HG03196 (cell line): ENCODE measurements at regions not wholly inside any gene's neighbourhood (a gene's known extent, or its start where the extent isn't known, plus 50 kb on each side); places are given as distances from the start of the nearest gene placed in this dataset.
"Not testable (repeated sequence)": the region's sequence is repeated elsewhere in the genome, so short reads cannot be mapped to it uniquely, and the experiment has no call there.

Experiments used
- ATAC-seq: cut with Tn5 transposase; IDR thresholded peaks from one replicate; pipeline ENCODE4 v1.9.1; 2021; ENCODE audit not compliant: unreplicated experiment

DNA sequence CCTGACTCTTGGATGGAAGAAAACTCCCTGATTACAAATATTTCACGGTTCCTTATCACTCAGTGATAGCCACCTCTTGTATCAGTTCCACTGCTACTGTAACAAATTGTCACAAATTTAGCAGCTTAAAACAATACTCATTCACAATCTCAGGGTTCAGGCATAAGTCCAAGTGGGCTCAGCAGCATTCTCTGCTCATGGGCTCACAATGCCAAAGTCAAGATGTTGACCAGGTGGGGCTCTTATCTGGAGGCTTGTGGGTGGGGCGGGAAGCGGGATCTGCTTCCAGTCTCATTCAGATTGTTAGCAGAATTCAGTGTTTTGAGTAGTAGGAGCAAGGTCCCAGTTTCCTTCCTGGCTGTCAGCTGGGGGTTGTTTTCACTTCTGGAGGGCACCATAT is 137.3 kb upstream of the FAM78B start:
- ATAC-seq: no peak

DNA sequence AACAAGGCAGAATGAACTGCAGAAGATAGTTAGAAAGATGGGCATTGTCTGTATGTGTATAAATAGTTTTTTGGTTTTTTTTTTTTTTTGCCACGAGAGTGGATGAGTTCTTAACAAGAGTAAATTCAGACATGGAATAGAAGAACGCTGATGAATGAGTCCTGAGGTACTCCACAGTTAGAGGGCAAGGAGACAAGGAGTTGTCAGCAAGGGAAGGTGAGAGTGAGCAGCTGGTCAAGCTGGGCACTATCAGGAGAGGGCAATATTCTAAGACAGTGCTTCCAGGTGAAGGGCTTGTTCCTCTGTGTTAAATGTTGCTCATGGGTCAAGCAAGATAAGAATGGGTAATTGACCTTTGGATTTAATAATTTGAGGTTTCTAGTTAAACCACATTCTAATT is 138.6 kb upstream of the FAM78B start:
- no peak for ATAC-seq

DNA sequence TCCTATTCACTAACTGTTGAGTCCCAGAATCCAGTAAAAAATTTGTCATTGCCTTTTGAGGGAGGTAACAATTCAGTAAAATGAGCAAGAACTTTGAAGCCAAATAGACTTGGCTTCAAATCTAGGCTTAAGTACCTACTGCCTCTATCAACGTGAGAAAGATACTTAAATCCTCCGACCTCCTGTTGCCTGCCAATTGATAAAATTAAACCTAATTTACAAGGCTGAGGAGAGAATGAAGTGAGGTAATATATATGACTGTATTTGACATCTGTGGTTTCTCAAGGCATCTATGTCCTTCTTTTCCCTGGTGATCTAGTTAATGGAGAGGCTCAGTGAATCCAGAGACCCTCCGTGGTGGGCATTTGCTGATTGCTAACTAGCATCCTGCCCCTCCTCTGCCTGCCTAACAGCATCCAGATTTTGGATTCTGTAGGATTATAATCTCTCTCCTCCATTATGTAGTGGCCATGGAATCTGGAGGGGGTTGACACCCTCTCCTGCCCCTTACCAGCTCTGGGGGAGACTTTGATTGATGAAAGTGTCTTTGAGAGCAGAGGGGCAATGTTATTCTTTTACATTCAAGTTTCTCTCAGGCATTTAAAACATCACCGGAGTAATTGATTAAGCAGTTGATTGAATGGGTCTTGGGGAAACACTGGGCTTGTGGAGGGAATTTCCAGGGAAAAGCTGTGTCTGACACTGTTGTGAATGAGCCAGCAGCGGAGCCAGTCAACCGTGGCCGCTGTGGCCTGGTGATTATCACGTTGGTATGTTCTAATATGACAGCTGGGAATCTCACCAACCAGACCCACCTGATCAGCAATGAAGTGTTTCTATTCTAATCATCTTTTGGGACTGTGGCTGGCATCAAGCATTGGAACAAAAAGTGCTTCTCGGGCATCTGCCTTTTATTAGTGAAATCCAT is 140.7 kb upstream of the FAM78B start:
- no peak for ATAC-seq

DNA sequence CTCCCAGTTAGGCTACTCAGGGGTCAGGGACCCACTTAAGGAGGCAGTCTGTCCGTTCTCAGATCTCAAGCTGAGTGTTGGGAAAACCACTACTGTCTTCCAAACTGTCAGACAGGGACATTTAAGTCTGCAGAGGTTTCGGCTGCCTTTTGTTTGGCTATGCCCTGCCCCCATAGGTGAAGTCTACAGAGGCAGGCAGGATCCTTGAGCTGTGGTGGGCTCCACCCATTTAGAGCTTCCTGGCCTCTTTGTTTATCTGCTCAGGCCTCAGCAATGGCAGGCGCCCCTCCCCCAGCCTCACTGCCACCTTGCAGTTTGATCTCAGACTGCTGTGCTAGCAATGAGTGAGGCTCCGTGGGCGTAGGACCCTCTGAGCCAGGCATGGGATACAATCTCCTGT is 149.5 kb upstream of the FAM78B start:
- ATAC-seq: not testable (repeated sequence)

DNA sequence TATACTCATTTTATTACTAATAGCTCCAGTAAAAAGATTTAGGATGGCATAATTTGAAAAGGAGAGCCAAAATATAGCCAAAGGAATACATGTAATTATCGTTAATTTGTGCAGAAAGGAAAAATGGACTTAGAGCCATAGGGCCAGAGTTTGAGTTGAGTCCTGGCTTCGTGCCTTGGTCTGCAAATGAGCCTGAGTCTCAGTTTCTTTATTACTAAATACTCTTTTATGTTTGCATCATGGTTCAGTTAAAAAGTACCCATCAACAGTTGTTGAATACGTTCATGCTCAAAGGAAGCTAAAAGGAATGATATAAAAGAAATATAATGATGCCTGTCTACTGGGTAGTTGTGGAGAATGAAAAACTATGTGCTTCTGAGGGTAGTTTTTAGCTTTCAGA is 155.7 kb upstream of the FAM78B start:
- ATAC-seq: no peak

DNA sequence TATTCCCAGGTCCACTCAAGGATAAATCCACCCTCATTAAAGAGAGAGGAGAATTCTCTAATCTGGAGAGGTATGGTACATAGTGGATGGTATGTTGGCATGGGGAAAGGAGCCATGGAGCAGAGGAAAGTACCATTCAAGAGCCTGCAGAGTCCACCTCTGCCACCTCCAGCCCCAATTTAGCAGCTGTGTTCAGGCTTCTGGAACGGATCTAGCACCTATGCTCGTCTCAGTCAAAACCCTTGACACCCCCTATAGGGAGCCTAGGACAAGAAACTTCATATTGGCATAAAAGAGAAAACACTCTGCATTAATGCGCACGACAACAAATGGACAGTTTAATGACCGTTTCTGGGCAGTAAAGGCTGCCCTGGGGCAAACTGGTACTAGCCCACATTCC is 161.1 kb upstream of the FAM78B start:
- ATAC-seq: no peak

DNA sequence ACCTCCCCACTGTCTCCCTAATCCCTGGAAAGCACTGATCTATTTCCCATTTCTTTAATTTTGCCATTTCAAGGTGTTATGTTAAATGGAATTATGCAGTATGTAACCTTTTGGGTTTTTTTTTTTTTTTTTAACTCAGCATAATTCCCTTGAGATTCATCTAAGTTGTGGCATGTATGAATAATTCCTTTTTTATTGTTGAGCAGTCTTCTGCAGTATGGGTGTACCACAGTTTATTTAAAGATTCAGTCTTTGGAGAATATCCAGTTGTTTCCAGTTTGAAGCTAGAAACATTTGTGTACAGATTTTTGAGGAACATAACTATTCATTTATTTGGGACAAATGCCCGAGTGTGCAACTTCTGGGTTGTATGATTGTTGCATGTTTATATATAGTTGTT is 162.2 kb upstream of the FAM78B start:
- ATAC-seq: no peak

DNA sequence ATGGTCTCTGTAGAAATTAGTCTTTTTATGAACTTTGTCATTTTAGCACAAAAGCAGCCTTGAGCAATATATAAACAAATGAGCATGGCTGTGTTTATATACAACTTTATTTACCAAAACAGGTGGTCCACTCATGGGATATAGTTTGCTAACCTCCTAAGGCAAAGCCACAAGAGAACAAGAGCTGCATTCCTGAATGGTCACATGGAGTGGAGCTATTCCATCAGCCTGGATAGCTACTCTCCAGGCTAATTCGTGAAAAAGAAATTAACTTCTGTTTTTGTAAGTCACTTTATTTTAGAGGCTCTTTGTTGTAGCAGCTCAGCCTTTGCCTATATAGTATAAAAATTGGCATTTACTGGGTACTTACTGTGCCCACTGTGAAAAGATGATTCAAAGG is 163.3 kb upstream of the FAM78B start:
- ATAC-seq: no peak

DNA sequence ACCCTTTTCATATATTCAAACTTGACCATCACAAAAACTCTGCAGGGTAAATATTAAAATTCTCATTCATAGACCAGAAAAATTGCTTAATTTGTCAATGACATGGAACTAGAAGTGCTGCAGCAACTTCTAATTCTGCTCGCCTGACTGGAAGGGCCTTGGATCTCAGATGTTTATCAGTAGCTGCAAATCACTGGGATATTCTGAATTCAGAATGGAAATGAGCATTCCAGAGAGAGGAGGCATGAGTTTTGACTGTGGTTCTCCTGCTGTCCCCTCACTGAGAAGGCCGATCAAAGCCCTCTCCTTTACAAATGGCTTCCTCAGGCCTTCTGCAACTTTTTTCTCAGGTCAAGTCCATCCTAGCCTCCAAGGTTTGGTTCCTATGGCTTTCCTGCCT is 171.3 kb upstream of the FAM78B start:
- no peak for ATAC-seq

DNA sequence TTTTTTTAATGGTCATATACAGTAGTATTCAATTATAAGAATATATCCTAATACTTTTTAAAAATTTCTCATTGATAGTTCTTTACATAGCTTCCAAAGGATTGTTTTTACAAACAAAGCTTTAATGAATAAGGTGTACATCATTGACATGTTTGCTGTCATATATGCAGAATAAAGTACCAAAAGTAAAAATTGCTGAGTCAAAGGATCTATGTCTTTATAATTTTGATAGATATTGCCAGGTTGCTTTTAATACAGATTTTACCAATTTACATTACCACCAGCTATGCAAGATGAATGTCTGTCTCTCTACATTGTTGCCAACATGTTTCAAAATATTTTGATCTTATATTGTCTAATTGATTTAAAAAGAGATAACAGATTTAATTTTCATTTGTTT is 173.9 kb upstream of the FAM78B start:
- ATAC-seq: no peak

DNA sequence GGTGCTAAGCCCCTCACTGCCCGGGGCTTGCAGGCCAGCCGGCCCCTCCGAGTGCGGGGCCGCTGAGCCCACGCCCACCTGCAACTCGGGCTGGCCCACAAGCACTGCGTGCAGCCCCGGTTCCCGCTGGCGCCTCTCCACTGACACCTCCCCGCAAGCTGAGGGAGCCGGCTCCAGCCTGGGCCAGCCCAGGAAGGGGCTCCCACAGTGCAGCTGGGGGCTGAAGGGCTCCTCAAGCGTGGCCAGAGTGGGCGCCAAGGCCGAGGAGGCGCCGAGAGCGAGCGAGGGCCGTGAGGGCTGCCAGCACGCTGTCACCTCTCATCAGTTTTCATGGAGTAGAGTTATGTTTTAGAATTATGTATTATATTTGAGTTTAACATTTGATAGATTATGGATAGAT is 176.5 kb upstream of the FAM78B start:
- ATAC-seq: no peak

DNA sequence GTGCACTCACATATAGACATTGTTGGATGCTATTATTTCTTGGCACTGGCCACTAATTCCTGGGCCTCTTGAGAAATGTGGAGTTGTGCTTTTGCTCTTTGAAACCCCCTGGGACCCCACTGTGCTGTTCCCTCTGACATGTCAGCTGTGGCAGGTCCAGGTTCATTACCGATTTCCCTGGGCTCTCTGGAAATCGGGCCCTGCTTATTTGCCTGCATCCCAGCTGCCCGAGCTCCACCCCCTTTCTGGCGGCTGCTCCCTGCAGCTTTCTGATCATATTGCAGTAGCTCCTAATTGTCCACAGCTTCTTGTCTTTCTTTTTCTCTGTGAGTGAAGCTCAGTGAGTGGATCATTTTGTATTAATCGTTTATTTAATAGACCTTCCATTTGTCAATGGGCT is 183.7 kb upstream of the FAM78B start:
- no peak for ATAC-seq

DNA sequence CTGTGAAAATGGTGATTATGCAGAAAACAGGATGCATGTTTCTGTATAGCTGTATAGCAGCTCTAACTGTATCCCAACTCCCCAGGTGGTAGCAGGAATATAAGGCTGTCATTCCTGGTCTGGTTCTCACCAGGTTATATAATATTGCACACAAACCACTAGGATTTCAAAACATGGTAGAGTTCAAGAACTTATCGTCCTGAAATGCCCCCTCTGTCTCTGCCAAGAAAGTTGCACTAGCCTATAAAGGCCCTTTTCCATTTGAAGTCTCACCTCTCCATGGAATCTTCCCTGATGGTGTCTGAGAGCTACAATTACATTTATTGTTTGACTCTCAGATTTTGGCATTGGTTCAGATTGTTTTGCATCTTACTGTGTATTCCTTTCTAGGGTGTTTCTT is 184.9 kb upstream of the FAM78B start:
- no peak for ATAC-seq

DNA sequence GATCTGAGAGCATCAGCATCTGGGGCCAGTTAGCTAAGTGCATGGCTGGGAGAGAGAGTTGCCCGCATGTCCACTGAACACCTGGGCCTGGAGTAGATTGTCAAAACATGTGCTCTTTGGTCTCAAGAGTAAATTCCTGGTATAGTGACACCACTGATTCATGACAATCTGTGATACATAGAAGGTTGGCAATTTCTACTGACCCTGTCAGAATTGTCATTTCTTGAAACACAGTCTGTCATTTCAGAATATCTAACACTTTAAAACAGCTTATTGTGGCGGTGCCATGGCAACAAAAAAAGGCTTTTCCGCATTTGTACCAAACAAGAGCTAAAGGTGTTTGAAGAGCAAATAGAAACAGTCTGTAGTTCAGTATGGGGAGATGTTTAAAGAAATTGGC is 186.4 kb upstream of the FAM78B start:
- no peak for ATAC-seq

DNA sequence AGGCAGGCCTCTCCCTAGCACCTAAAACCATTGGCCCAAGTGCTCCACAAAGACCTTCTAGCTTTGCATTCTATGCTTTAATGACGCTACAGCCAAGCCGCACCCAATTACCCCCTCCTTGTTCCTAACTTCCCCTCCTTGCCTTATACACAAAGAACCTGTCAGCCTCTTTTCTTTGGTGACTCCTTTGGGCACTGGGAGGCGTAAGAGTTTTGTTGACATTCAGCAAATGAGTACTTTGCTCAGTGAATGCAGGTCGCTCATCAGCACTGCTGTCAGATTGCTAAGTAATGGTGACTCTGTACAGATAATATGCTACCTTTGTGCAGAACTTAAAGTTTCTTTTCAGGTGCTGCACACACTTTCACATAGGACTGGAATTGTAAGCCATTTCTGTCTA is 187.6 kb upstream of the FAM78B start:
- no peak for ATAC-seq

DNA sequence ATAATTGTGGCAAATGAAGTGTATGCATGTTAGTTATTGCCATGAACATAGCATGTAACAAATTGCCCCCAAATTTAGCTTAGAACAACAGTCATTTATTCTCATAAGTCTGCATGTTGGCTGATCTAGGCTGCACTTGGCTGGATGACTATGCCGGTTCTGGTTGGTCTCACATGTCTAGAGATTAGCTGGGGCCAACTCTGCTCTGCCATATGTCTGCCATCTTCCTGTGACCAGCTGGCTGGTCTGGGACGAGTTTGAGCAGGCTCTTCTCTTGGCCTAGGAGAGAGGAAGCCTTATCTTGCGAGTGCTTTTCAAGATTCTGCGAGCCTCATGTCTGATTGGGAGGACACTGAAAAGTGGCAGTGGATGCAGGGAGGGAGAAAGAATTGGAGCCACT is 198.3 kb upstream of the FAM78B start:
- no peak for ATAC-seq

DNA sequence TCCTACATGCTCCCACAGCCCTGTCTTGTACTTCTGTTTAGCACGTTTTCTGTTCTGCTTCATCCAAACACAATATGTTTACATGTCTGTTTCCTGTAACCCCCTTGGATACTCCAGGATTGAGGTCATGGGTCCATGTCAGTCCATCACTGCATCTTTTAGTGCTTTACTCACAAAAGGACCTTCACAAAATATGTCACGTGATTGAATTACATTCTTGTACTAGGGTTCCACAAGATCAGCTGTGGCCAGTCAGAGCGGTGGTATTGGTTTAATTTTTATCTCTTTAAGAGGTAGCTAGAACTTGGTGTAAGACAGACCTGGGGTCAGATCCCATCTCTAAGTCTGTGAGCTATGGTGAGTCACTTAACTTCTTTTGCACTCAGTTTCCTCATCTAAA is 201.2 kb upstream of the FAM78B start:
- no peak for ATAC-seq

DNA sequence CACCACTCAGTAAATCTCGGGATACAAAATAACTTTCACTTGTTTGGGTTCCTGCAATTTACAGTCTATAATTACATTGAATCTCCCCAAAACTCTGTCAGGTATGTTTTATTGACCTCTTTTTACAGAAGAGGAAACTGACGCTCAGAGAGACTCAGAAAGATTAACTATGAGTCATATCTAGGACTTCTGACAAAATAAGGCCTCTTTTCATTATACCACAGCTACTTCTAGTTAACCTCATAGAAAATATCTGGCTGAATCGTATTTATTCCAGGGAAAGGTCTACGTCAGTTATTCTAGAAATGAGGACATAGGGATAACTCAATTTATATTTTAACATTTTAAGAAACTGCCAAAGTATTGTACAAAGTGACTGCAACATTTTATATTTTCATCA is 211.1 kb upstream of the FAM78B start:
- ATAC-seq: no peak

DNA sequence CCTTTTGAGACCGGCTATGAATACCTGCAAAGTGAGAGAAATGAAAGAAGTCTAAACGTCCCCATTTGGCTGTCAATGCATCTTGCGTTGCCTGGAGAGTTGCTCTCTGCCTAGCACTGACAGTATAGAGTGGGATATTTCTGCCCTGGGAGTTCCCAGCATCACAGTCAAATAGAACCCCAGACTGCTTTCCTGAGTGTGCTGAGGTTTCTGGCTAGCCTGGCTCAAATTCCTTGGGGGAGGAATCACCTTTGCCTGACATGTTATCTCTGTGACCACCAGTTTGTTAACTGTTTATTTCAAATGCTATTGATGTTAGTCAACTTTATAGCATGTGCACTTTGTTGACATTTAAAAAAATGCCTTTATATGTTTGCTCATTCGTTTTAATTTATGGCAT is 212.0 kb upstream of the FAM78B start:
- ATAC-seq: no peak

DNA sequence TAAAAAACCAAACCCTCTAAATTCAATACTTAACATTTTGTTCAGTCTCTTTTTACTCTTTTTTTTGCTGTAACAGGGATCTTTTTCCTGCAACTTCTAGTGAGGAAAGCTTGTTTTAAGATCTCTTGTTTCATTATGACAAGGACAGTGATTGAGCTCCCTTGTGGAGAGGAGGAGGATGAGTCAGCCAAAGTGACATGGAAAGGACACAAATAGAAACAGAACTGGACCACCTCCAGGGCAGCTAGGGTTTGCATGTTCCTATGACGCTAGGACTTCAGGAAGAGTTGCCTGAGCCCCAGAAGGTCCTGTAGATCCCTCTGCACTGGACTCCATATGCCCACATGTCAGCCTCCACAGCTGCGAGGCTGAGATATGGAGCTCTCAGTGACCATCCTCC is 212.6 kb upstream of the FAM78B start:
- ATAC-seq: no peak

DNA sequence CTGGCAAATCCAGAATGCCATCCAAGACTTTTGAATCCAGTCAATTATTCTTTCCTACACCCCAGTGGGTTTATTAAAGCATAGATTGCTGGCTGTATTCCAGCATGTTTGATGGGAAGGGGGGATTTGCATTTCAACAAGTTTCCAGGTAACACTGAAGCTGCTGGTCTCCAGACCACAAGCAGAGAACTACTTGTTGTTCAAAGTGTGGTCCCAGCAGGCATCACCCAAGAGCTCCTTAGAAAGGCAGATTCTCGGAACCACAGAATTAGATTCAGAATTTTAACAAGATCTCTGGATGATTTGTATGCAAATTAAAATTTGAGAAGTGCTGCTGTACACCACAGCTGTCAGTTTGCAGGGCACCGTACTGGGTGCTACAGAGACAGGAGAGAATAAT is 216.3 kb upstream of the FAM78B start:
- ATAC-seq: no peak

DNA sequence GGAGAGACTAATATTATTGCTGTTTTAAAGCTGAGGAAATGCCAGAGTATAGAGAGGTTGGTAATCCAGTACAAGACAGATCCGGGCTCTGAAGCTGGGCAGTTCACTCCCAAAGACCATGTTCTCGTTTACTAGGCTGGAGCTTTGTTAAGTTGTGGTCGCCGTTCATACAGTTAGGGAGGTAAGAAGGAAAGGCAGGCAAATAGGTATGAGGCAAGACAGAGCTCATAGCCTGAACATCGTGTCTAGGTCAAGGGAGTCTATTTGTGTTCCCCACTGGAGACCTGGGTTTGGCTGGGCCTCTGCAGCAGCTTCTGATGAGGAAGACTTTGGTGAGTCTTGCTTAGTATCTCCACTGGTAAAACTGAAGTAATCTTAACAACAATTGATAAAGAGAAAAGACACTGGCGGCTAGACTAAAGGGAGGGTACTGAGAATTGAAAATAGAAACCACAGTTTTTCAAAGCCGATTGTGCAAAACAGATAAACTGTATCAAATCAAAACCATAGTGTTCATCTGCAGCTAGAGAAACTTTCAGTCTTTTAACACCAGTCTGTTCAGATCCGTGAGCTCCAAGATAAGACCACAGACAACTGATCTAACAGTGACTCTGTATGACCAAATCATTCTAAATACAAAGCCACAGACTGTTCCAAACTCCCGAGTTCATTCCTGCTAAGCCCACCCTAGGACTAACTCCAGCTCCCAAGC is 217.0 kb upstream of the FAM78B start:
- ATAC-seq: no peak

DNA sequence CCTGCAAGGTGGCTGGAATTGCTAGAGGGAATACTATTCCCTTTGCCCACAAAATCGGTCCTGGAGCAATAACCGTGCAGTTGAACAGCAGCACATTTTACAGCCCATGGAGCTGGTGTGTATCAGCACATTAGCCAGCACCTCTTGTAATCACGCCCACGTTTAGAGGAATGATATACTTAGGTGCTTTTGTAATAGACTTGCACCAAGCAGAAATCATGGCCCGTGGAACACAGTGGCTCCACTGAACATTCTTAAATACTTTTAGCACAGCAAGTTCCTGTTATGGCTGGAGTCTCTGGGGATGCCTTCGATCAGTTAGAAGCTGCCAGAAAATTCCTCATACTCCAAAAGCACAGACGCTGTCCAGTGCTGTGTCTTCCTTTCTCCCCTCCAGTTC is 218.1 kb upstream of the FAM78B start:
- no peak for ATAC-seq
